ENCODE measurements at regions not wholly inside any gene's neighbourhood (a gene's known extent, or its start where the extent isn't known, plus 50 kb on each side); places are given as distances from the start of the nearest gene placed in this dataset.

- DNase-seq (ENCODE audit: low read depth) = peak; percentile 58
- no peak overlapping the region for H3K4me3 ChIP-seq (ENCODE audit: low read length)
- TF ChIP-seq, protein P1, sequence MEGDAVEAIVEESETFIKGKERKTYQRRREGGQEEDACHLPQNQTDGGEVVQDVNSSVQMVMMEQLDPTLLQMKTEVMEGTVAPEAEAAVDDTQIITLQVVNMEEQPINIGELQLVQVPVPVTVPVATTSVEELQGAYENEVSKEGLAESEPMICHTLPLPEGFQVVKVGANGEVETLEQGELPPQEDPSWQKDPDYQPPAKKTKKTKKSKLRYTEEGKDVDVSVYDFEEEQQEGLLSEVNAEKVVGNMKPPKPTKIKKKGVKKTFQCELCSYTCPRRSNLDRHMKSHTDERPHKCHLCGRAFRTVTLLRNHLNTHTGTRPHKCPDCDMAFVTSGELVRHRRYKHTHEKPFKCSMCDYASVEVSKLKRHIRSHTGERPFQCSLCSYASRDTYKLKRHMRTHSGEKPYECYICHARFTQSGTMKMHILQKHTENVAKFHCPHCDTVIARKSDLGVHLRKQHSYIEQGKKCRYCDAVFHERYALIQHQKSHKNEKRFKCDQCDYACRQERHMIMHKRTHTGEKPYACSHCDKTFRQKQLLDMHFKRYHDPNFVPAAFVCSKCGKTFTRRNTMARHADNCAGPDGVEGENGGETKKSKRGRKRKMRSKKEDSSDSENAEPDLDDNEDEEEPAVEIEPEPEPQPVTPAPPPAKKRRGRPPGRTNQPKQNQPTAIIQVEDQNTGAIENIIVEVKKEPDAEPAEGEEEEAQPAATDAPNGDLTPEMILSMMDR (IDR thresholded peaks at IDR 0.05; ENCODE audit: insufficient read depth, low read depth, low read length, missing control alignments) = no peak
Measured at GRCh38 chr9:1442105-1442504, 391.9 kb downstream of the DMRT2 start.

GRCh38 chr9:1443450-1443849, 393.3 kb downstream of the DMRT2 start:
- DNase-seq (ENCODE audit: low read depth) = no peak
- TF ChIP-seq, protein P1 (IDR thresholded peaks at IDR 0.05; ENCODE audit: insufficient read depth, low read depth, low read length, missing control alignments) = no peak
- H3K4me3 ChIP-seq (ENCODE audit: low read length) = no peak overlapping the region

DNA sequence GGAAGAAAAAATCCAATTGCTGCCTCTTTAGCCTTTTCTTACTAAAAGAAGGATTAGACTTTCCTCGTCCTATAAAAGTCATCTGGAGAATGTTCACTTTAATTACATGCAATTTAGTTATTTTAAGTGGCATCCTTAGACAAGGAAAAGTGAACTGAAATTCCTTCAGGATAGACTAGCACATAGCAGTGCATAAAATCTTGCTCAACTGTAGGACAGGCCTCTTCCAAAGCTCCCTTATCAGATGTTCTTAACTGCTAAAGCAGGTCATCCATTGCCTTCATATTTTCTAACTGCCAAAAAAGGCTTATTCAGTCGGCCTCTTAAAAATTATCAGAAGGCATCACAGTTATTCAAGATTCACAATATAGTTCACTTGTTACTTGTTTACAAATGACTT, 396.5 kb downstream of the DMRT2 start:
- DNase-seq (ENCODE audit: low read depth) = no peak
- H3K4me3 ChIP-seq (ENCODE audit: low read length) = no peak overlapping the region
- TF ChIP-seq, protein P1 (IDR thresholded peaks at IDR 0.05; ENCODE audit: insufficient read depth, low read depth, low read length, missing control alignments) = no peak

- TF ChIP-seq, protein P1 (IDR thresholded peaks at IDR 0.05; ENCODE audit: insufficient read depth, low read depth, low read length, missing control alignments) = peak; percentile 14
- no peak overlapping the region for H3K4me3 ChIP-seq (ENCODE audit: low read length)
- DNase-seq (ENCODE audit: low read depth) = no peak
Measured at GRCh38 chr9:1453636-1454035, 403.5 kb downstream of the DMRT2 start.

DNA sequence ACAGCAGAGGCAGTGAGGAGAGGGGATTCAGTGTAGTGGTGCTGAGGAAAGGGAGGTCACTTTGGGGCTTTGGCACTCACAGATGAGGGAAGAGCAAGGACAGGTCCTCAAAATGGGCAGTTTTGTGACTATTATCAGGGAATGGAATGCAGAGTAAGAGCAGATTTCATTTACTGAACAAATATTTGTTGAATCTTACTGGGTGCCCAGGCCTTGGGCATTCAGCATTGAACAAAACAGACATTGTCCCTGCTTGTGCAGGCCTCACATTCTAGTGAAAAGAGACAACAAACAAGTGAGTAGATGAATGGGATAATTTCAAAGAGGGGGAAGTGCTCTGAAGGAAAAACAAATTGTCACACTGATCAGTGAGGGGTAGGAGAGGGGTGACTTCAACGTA, 404.1 kb downstream of the DMRT2 start:
- TF ChIP-seq, protein P1 (IDR thresholded peaks at IDR 0.05; ENCODE audit: insufficient read depth, low read depth, low read length, missing control alignments) = no peak
- no peak for DNase-seq (ENCODE audit: low read depth)
- no peak overlapping the region for H3K4me3 ChIP-seq (ENCODE audit: low read length)

GRCh38 chr9:1454616-1455347, 404.6 kb downstream of the DMRT2 start:
- H3K4me3 ChIP-seq (ENCODE audit: low read length) = no peak overlapping the region
- DNase-seq (ENCODE audit: low read depth) = no peak
- TF ChIP-seq, protein P1 (IDR thresholded peaks at IDR 0.05; ENCODE audit: insufficient read depth, low read depth, low read length, missing control alignments) = no peak

DNA sequence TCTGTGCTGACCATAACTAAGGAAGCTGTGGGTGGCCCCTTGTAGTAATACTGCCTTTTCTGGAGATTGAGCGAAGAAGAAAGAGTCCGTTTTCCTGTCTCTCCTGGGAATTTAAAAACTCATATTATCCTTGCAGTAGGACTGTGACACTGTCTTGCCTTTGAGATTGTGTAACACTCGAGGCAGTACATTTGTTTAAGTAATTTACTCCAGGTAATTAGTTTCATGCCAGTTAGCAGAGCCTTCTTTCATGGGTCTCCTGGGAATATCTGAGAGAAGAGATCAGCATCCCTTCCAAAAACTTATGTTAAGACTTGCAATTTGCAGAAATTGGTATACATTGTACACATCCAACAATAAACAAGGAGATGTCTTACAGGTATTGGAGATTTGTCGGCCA, 405.6 kb downstream of the DMRT2 start:
- TF ChIP-seq, protein P1 (IDR thresholded peaks at IDR 0.05; ENCODE audit: insufficient read depth, low read depth, low read length, missing control alignments) = no peak
- no peak for DNase-seq (ENCODE audit: low read depth)
- H3K4me3 ChIP-seq (ENCODE audit: low read length) = no peak overlapping the region
